Fibroblast of lung (primary cell): ENCODE measurements at regions not wholly inside any gene's neighbourhood (a gene's known extent, or its start where the extent isn't known, plus 50 kb on each side); places are given as distances from the start of the nearest gene placed in this dataset.

Experiments used
- DNase-seq, 2 donors: peaks; one replicate each; pipeline versions ENCODE4 v3.0.0 to v3.0.0-alpha.2; 2010; ENCODE audit warnings: low read depth in 2 of 2
- H2AFZ ChIP-seq: 2 replicates; pipeline ENCODE4 v1.5.1; 2012; ENCODE audit warnings: low read length, control low read depth, inconsistent platforms
- H3K27ac ChIP-seq: 2 replicates; pipeline ENCODE4 v1.5.1; 2011; ENCODE audit warnings: low read length, control low read depth; ENCODE audit not compliant: insufficient read depth
- H3K27me3 ChIP-seq: 2 replicates; pipeline ENCODE4 v1.5.1; 2011; ENCODE audit warnings: mild to moderate bottlenecking, low read length; ENCODE audit not compliant: control insufficient read depth, insufficient read depth
- H3K36me3 ChIP-seq: 2 replicates; pipeline ENCODE4 v1.5.1; 2011; ENCODE audit warnings: low read length; ENCODE audit not compliant: control insufficient read depth, insufficient read depth
- H3K4me1 ChIP-seq: 2 replicates; pipeline ENCODE4 v1.5.1; 2011; ENCODE audit warnings: low read length; ENCODE audit not compliant: control insufficient read depth, insufficient read depth; ENCODE audit errors: extremely low read depth
- H3K4me2 ChIP-seq: 2 replicates; pipeline ENCODE4 v1.5.1; 2011; ENCODE audit warnings: low read length, control low read depth; ENCODE audit not compliant: insufficient read depth; ENCODE audit errors: extremely low read depth
- H3K4me3 ChIP-seq, 4 experiments: fragments of 200-600 bp in 1 of 4; sonication (generic) in 1 of 4; replicated peaks in 1 of 4; 2 replicates each; pipeline ENCODE4 v1.5.1; 2011 to 2016; ENCODE audit warnings: low read length in 4 of 4, low read depth in 3 of 4, mild to moderate bottlenecking in 3 of 4, control low read depth in 2 of 4, inconsistent platforms in 1 of 4, mixed read lengths in 1 of 4; ENCODE audit not compliant: insufficient read depth in 1 of 4; ENCODE audit errors: control extremely low read depth in 1 of 4
- H3K79me2 ChIP-seq: 2 replicates; pipeline ENCODE4 v1.5.1; 2012; ENCODE audit warnings: mild to moderate bottlenecking, low read length, inconsistent platforms; ENCODE audit not compliant: control insufficient read depth, insufficient read depth
- H3K9ac ChIP-seq: 2 replicates; pipeline ENCODE4 v1.5.1; 2011; ENCODE audit warnings: mild to moderate bottlenecking, low read length, control low read depth; ENCODE audit not compliant: insufficient read depth
- H3K9me3 ChIP-seq: 2 replicates; pipeline ENCODE4 v1.5.1; 2012; ENCODE audit warnings: low read depth, low read length; ENCODE audit not compliant: control insufficient read depth, insufficient read depth
- H4K20me1 ChIP-seq: 2 replicates; pipeline ENCODE4 v1.5.1; 2011; ENCODE audit warnings: low read length; ENCODE audit not compliant: control insufficient read depth, insufficient read depth; ENCODE audit errors: extremely low read depth
- EZH2 ChIP-seq: IDR thresholded peaks from 2 replicates; pipeline ENCODE4 v1.5.1; 2012; ENCODE audit warnings: low read length, control low read depth, mild to moderate bottlenecking; ENCODE audit errors: missing control alignments
- TF ChIP-seq, protein P1 (sequence below), 2 donors: IDR thresholded peaks in 1 of 2; conservative IDR thresholded peaks in 1 of 2; 1 replicate in 1 of 2; 2 replicates in 1 of 2; pipeline ENCODE4 v1.5.1; 2011 to 2012; ENCODE audit warnings: low read length in 2 of 2, control low read depth in 1 of 2, inconsistent platforms in 1 of 2, low read depth in 1 of 2, mild to moderate bottlenecking in 1 of 2

- TF ChIP-seq, protein P1, sequence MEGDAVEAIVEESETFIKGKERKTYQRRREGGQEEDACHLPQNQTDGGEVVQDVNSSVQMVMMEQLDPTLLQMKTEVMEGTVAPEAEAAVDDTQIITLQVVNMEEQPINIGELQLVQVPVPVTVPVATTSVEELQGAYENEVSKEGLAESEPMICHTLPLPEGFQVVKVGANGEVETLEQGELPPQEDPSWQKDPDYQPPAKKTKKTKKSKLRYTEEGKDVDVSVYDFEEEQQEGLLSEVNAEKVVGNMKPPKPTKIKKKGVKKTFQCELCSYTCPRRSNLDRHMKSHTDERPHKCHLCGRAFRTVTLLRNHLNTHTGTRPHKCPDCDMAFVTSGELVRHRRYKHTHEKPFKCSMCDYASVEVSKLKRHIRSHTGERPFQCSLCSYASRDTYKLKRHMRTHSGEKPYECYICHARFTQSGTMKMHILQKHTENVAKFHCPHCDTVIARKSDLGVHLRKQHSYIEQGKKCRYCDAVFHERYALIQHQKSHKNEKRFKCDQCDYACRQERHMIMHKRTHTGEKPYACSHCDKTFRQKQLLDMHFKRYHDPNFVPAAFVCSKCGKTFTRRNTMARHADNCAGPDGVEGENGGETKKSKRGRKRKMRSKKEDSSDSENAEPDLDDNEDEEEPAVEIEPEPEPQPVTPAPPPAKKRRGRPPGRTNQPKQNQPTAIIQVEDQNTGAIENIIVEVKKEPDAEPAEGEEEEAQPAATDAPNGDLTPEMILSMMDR (conservative IDR thresholded peaks at IDR 0.05 in 1 of 2, IDR thresholded peaks at IDR 0.05 in 1 of 2; ENCODE audit: low read depth in 1 of 2, low read length in 2 of 2) = no peak
- no peak for TF ChIP-seq EZH2
Observed at GRCh38 chr3:11091791-11092190, 62.5 kb upstream of the HRH1 start.

GRCh38 chr3:11093823-11094340, 60.4 kb upstream of the HRH1 start:
- no peaks in the 10 kb centered on the region for H3K9me3 ChIP-seq
- no peak overlapping the region for H3K4me2 ChIP-seq
- no peak overlapping the region for H3K9ac ChIP-seq
- H3K4me3 ChIP-seq = no peak overlapping the region
- TF ChIP-seq, protein P1 (conservative IDR thresholded peaks at IDR 0.05 in 1 of 2, IDR thresholded peaks at IDR 0.05 in 1 of 2; ENCODE audit: low read depth in 1 of 2, low read length in 2 of 2) = no peak
- TF ChIP-seq EZH2 = no peak
- no peak overlapping the region for H2AFZ ChIP-seq
- H3K4me1 ChIP-seq = peaks cover 2% of the 10 kb centered on the region
- no peaks in the 10 kb centered on the region for H3K79me2 ChIP-seq
- no peaks in the 10 kb centered on the region for H3K27me3 ChIP-seq
- H3K27ac ChIP-seq = no peak overlapping the region
- no peaks in the 10 kb centered on the region for H4K20me1 ChIP-seq
- H3K36me3 ChIP-seq = no peaks in the 10 kb centered on the region
- DNase-seq = no peak

More at GRCh38 chr3:11091791-11092190, 62.5 kb upstream of the HRH1 start:
- Histone ChIP-seq H4K20me1 (no peaks in the 10 kb centered on the region), H3K27me3 (no peaks in the 10 kb centered on the region), H3K79me2 (no peaks in the 10 kb centered on the region), H3K27ac (no peak overlapping the region), H3K4me2 (no peak overlapping the region), H3K36me3 (no peaks in the 10 kb centered on the region), H2AFZ (no peak overlapping the region), H3K9ac (no peak overlapping the region), H3K4me3 (no peak overlapping the region), H3K9me3 (no peaks in the 10 kb centered on the region), H3K4me1 (peaks cover under 1% of the 10 kb centered on the region)
- DNase-seq = no peak

GRCh38 chr3:11095932-11096265, 58.4 kb upstream of the HRH1 start:
- Histone ChIP-seq H3K4me3 (peak overlapping the region in 1 of 4 experiments; percentile 48), H2AFZ (no peak overlapping the region), H3K9me3 (no peaks in the 10 kb centered on the region), H3K9ac (no peak overlapping the region), H3K4me1 (peaks cover 2% of the 10 kb centered on the region), H3K4me2 (peak overlapping the region; percentile 88), H3K27me3 (no peaks in the 10 kb centered on the region), H4K20me1 (no peaks in the 10 kb centered on the region), H3K79me2 (no peaks in the 10 kb centered on the region), H3K27ac (peak overlapping the region; percentile 86), H3K36me3 (no peaks in the 10 kb centered on the region)
- TF ChIP-seq, protein P1 (conservative IDR thresholded peaks at IDR 0.05 in 1 of 2, IDR thresholded peaks at IDR 0.05 in 1 of 2; ENCODE audit: low read depth in 1 of 2, low read length in 2 of 2) = peak; percentile 14 to 39
- no peak for TF ChIP-seq EZH2
- DNase-seq = peak in 1 of 2 donors; percentile 43
